ENCODE measurements at regions not wholly inside any gene's neighbourhood (a gene's known extent, or its start where the extent isn't known, plus 50 kb on each side); places are given as distances from the start of the nearest gene placed in this dataset.

GRCh38 chr21:24217151-24217550 is 1390.1 kb downstream of the MRPL39 start:
- TF ChIP-seq CTCF (IDR thresholded peaks at IDR 0.05), result no peak
- no peak for TF ChIP-seq POLR2A (IDR thresholded peaks at IDR 0.05)

Measured in body of pancreas (tissue), 4 donors.